NCI-H1105 treated with DMSO at 0.1 percent for 48 hours (cell line): ENCODE measurements at regions not wholly inside any gene's neighbourhood (a gene's known extent, or its start where the extent isn't known, plus 50 kb on each side); places are given as distances from the start of the nearest gene placed in this dataset.
A peak's percentile ranks its signal among the peaks of the same experiment; 100 is the strongest.
"Not testable (repeated sequence)": the region's sequence is repeated elsewhere in the genome, so short reads cannot be mapped to it uniquely, and the experiment has no call there.

ENCODE experiments used
- DNase-seq: peaks from one replicate; lab custom pipeline; 2025; lab: John Stamatoyannopoulos, UW

- DNase-seq = not testable (repeated sequence)
These were observed 110.7 kb upstream of the IRX2 start for GRCh38 chr5:2862176-2862575.

GRCh38 chr5:2861605-2862004, 110.1 kb upstream of the IRX2 start:
- no peak for DNase-seq

GRCh38 chr5:2860101-2860500, 108.6 kb upstream of the IRX2 start:
- DNase-seq = no peak

- DNase-seq = no peak
These were observed 106.4 kb upstream of the IRX2 start for GRCh38 chr5:2857837-2858236.

GRCh38 chr5:2856206-2856605, 104.7 kb upstream of the IRX2 start:
- DNase-seq = no peak

- DNase-seq = no peak
These were observed 101.0 kb upstream of the IRX2 start for GRCh38 chr5:2852446-2852845.

GRCh38 chr5:2851895-2852294, 100.4 kb upstream of the IRX2 start:
- no peak for DNase-seq

- no peak for DNase-seq
These were observed 98.0 kb upstream of the IRX2 start for GRCh38 chr5:2849429-2849828.

- no peak for DNase-seq
These were observed 97.1 kb upstream of the IRX2 start for GRCh38 chr5:2848619-2849018.

GRCh38 chr5:2847608-2848007, 96.1 kb upstream of the IRX2 start:
- DNase-seq = no peak

GRCh38 chr5:2841208-2841607, 89.7 kb upstream of the IRX2 start:
- DNase-seq = no peak

- DNase-seq = no peak
These were observed 89.0 kb upstream of the IRX2 start for GRCh38 chr5:2840372-2840915.

GRCh38 chr5:2836133-2836532, 84.7 kb upstream of the IRX2 start:
- DNase-seq = no peak

GRCh38 chr5:2833556-2833955, 82.1 kb upstream of the IRX2 start:
- DNase-seq = no peak

GRCh38 chr5:2832394-2832793, 80.9 kb upstream of the IRX2 start:
- no peak for DNase-seq

GRCh38 chr5:2829239-2829638, 77.8 kb upstream of the IRX2 start:
- no peak for DNase-seq

- no peak for DNase-seq
These were observed 67.5 kb upstream of the IRX2 start for GRCh38 chr5:2818936-2819335.

- peak; percentile 36 for DNase-seq
These were observed 65.6 kb upstream of the IRX2 start for GRCh38 chr5:2817031-2817603.

GRCh38 chr5:2813678-2814077, 62.2 kb upstream of the IRX2 start:
- DNase-seq = no peak

GRCh38 chr5:2810644-2811043, 59.2 kb upstream of the IRX2 start:
- no peak for DNase-seq

- not testable (repeated sequence) for DNase-seq
These were observed 55.8 kb upstream of the IRX2 start for GRCh38 chr5:2807244-2807643.

- DNase-seq = no peak
These were observed 54.7 kb upstream of the IRX2 start for GRCh38 chr5:2806176-2806575.

GRCh38 chr5:2805080-2805479, 53.6 kb upstream of the IRX2 start:
- no peak for DNase-seq

- DNase-seq = no peak
These were observed 52.3 kb upstream of the IRX2 start for GRCh38 chr5:2803751-2804150.
